ENCODE measurements at regions not wholly inside any gene's neighbourhood (a gene's known extent, or its start where the extent isn't known, plus 50 kb on each side); places are given as distances from the start of the nearest gene placed in this dataset.

- no peak for DNase-seq (ENCODE audit: low spot score)
Observed at GRCh38 chr15:37701230-37701629, 233.2 kb upstream of the TMCO5A start.

GRCh38 chr15:37709669-37710068, 224.8 kb upstream of the TMCO5A start:
- no peak for DNase-seq (ENCODE audit: low spot score)

GRCh38 chr15:37715101-37715500, 219.3 kb upstream of the TMCO5A start:
- DNase-seq (ENCODE audit: low spot score), result no peak

- no peak for DNase-seq (ENCODE audit: low spot score)
Observed at GRCh38 chr15:37720267-37720666, 214.2 kb upstream of the TMCO5A start.

GRCh38 chr15:37731146-37731746, 203.2 kb upstream of the TMCO5A start:
- no peak for DNase-seq (ENCODE audit: low spot score)

GRCh38 chr15:37733628-37734027, 200.8 kb upstream of the TMCO5A start:
- no peak for DNase-seq (ENCODE audit: low spot score)

- DNase-seq (ENCODE audit: low spot score), result no peak
Observed at GRCh38 chr15:37740623-37741141, 193.8 kb upstream of the TMCO5A start.

GRCh38 chr15:37743826-37744225, 190.6 kb upstream of the TMCO5A start:
- DNase-seq (ENCODE audit: low spot score), result no peak

GRCh38 chr15:37744521-37744920, 189.9 kb upstream of the TMCO5A start:
- no peak for DNase-seq (ENCODE audit: low spot score)

- no peak for DNase-seq (ENCODE audit: low spot score)
Observed at GRCh38 chr15:37751401-37751800, 183.0 kb upstream of the TMCO5A start.

GRCh38 chr15:37756407-37756806, 178.0 kb upstream of the TMCO5A start:
- DNase-seq (ENCODE audit: low spot score), result no peak

GRCh38 chr15:37758412-37758811, 176.0 kb upstream of the TMCO5A start:
- DNase-seq (ENCODE audit: low spot score), result no peak

GRCh38 chr15:37764733-37765191, 169.7 kb upstream of the TMCO5A start:
- peak; percentile 17 for DNase-seq (ENCODE audit: low spot score)

GRCh38 chr15:37765786-37766185, 168.7 kb upstream of the TMCO5A start:
- no peak for DNase-seq (ENCODE audit: low spot score)

GRCh38 chr15:37767841-37768455, 166.5 kb upstream of the TMCO5A start:
- no peak for DNase-seq (ENCODE audit: low spot score)

GRCh38 chr15:37771465-37771864, 163.0 kb upstream of the TMCO5A start:
- no peak for DNase-seq (ENCODE audit: low spot score)

GRCh38 chr15:37773111-37773860, 161.2 kb upstream of the TMCO5A start:
- no peak for DNase-seq (ENCODE audit: low spot score)

- no peak for DNase-seq (ENCODE audit: low spot score)
Observed at GRCh38 chr15:37774961-37775360, 159.5 kb upstream of the TMCO5A start.

- DNase-seq (ENCODE audit: low spot score), result no peak
Observed at GRCh38 chr15:37777006-37777405, 157.4 kb upstream of the TMCO5A start.

GRCh38 chr15:37783290-37783689, 151.2 kb upstream of the TMCO5A start:
- no peak for DNase-seq (ENCODE audit: low spot score)

GRCh38 chr15:37788330-37788729, 146.1 kb upstream of the TMCO5A start:
- DNase-seq (ENCODE audit: low spot score), result no peak

GRCh38 chr15:37788767-37789396, 145.6 kb upstream of the TMCO5A start:
- DNase-seq (ENCODE audit: low spot score), result no peak

- no peak for DNase-seq (ENCODE audit: low spot score)
Observed at GRCh38 chr15:37789397-37789786, 145.0 kb upstream of the TMCO5A start.
